ENCODE measurements at regions not wholly inside any gene's neighbourhood (a gene's known extent, or its start where the extent isn't known, plus 50 kb on each side); places are given as distances from the start of the nearest gene placed in this dataset.
"Not testable (repeated sequence)": the region's sequence is repeated elsewhere in the genome, so short reads cannot be mapped to it uniquely, and the experiment has no call there.

- Histone ChIP-seq H2AFZ (ENCODE audit: low read depth, low read length) (no peak overlapping the region), H3K4me2 (ENCODE audit: insufficient read depth, low read length) (no peak overlapping the region), H3K9ac (ENCODE audit: low read depth, low read length) (no peak overlapping the region), H3K36me3 (ENCODE audit: insufficient read depth, low read length) (no peaks in the 10 kb centered on the region), H3K4me3 (ENCODE audit: low read depth in 1 of 2, low read length in 2 of 2) (no peak overlapping the region), H3K4me1 (ENCODE audit: insufficient read depth, low read length) (no peaks in the 10 kb centered on the region), H3K79me2 (ENCODE audit: insufficient read depth, low read length) (no peaks in the 10 kb centered on the region), H4K20me1 (ENCODE audit: insufficient read depth, low read length) (no peaks in the 10 kb centered on the region), H3K27ac (ENCODE audit: low read length) (no peak overlapping the region), H3K9me3 (ENCODE audit: insufficient read depth, low read length, severe bottlenecking) (no peaks in the 10 kb centered on the region), H3K27me3 (ENCODE audit: insufficient read depth, low read length, poor library complexity) (no peaks in the 10 kb centered on the region)
- ATAC-seq (ENCODE audit: insufficient read depth, low read depth), result no peak
- TF ChIP-seq EZH2 (IDR thresholded peaks at IDR 0.05; ENCODE audit: borderline replicate concordance, low read depth, low read length, severe bottlenecking), result no peak
- TF ChIP-seq CTCF (IDR thresholded peaks at IDR 0.05; ENCODE audit: borderline replicate concordance, extremely low read depth, low read length, poor library complexity, severe bottlenecking), result no peak
- no peak for DNase-seq
Observed at GRCh38 chr11:42422090-42422489, 889.7 kb upstream of the API5 start.

- not testable (repeated sequence) for H3K9ac ChIP-seq (ENCODE audit: low read depth, low read length); ATAC-seq (ENCODE audit: insufficient read depth, low read depth); H2AFZ ChIP-seq (ENCODE audit: low read depth, low read length); H3K4me1 ChIP-seq (ENCODE audit: insufficient read depth, low read length); H3K36me3 ChIP-seq (ENCODE audit: insufficient read depth, low read length); H3K9me3 ChIP-seq (ENCODE audit: insufficient read depth, low read length, severe bottlenecking); H3K4me3 ChIP-seq (ENCODE audit: low read depth in 1 of 2, low read length in 2 of 2); H3K27ac ChIP-seq (ENCODE audit: low read length); H4K20me1 ChIP-seq (ENCODE audit: insufficient read depth, low read length); H3K79me2 ChIP-seq (ENCODE audit: insufficient read depth, low read length); DNase-seq; H3K4me2 ChIP-seq (ENCODE audit: insufficient read depth, low read length); H3K27me3 ChIP-seq (ENCODE audit: insufficient read depth, low read length, poor library complexity)
Observed at GRCh38 chr11:42434911-42435310, 876.9 kb upstream of the API5 start.

GRCh38 chr11:42444406-42444805 is 867.4 kb upstream of the API5 start:
- no peak overlapping the region for H2AFZ ChIP-seq (ENCODE audit: low read depth, low read length)
- no peak overlapping the region for H3K4me3 ChIP-seq (ENCODE audit: low read depth in 1 of 2, low read length in 2 of 2)
- no peaks in the 10 kb centered on the region for H4K20me1 ChIP-seq (ENCODE audit: insufficient read depth, low read length)
- no peak for TF ChIP-seq CTCF (IDR thresholded peaks at IDR 0.05; ENCODE audit: borderline replicate concordance, extremely low read depth, low read length, poor library complexity, severe bottlenecking)
- TF ChIP-seq EZH2 (IDR thresholded peaks at IDR 0.05; ENCODE audit: borderline replicate concordance, low read depth, low read length, severe bottlenecking), result no peak
- H3K79me2 ChIP-seq (ENCODE audit: insufficient read depth, low read length), result no peaks in the 10 kb centered on the region
- no peaks in the 10 kb centered on the region for H3K36me3 ChIP-seq (ENCODE audit: insufficient read depth, low read length)
- ATAC-seq (ENCODE audit: insufficient read depth, low read depth), result no peak
- no peak overlapping the region for H3K27ac ChIP-seq (ENCODE audit: low read length)
- no peak overlapping the region for H3K4me2 ChIP-seq (ENCODE audit: insufficient read depth, low read length)
- H3K4me1 ChIP-seq (ENCODE audit: insufficient read depth, low read length), result no peaks in the 10 kb centered on the region
- H3K27me3 ChIP-seq (ENCODE audit: insufficient read depth, low read length, poor library complexity), result no peaks in the 10 kb centered on the region
- no peak overlapping the region for H3K9ac ChIP-seq (ENCODE audit: low read depth, low read length)
- H3K9me3 ChIP-seq (ENCODE audit: insufficient read depth, low read length, severe bottlenecking), result no peaks in the 10 kb centered on the region
- DNase-seq, result no peak

- DNase-seq, result no peak
- Histone ChIP-seq H3K36me3 (ENCODE audit: insufficient read depth, low read length) (no peaks in the 10 kb centered on the region), H3K4me3 (ENCODE audit: low read depth in 1 of 2, low read length in 2 of 2) (no peak overlapping the region), H3K27me3 (ENCODE audit: insufficient read depth, low read length, poor library complexity) (no peaks in the 10 kb centered on the region), H3K9ac (ENCODE audit: low read depth, low read length) (no peak overlapping the region), H3K79me2 (ENCODE audit: insufficient read depth, low read length) (no peaks in the 10 kb centered on the region), H4K20me1 (ENCODE audit: insufficient read depth, low read length) (no peaks in the 10 kb centered on the region), H2AFZ (ENCODE audit: low read depth, low read length) (no peak overlapping the region), H3K9me3 (ENCODE audit: insufficient read depth, low read length, severe bottlenecking) (no peaks in the 10 kb centered on the region), H3K4me1 (ENCODE audit: insufficient read depth, low read length) (no peaks in the 10 kb centered on the region), H3K27ac (ENCODE audit: low read length) (no peak overlapping the region), H3K4me2 (ENCODE audit: insufficient read depth, low read length) (no peak overlapping the region)
- no peak for ATAC-seq (ENCODE audit: insufficient read depth, low read depth)
- TF ChIP-seq EZH2 (IDR thresholded peaks at IDR 0.05; ENCODE audit: borderline replicate concordance, low read depth, low read length, severe bottlenecking), result no peak
- no peak for TF ChIP-seq CTCF (IDR thresholded peaks at IDR 0.05; ENCODE audit: borderline replicate concordance, extremely low read depth, low read length, poor library complexity, severe bottlenecking)
Observed at GRCh38 chr11:42462558-42463310, 849.1 kb upstream of the API5 start.

Measured in DND-41 (cell line).